A673 (cell line): ENCODE measurements at regions not wholly inside any gene's neighbourhood (a gene's known extent, or its start where the extent isn't known, plus 50 kb on each side); places are given as distances from the start of the nearest gene placed in this dataset.

ENCODE experiments used
- EZH2 ChIP-seq: fragments of 200-600 bp; sonication (generic); IDR thresholded peaks from 2 replicates; pipeline ENCODE4 v1.6.1; 2017; ENCODE audit warnings: borderline replicate concordance, low read depth, mild to moderate bottlenecking, mixed read lengths, antibody characterized with exemption, low read length; ENCODE audit not compliant: poor library complexity, severe bottlenecking
- TF ChIP-seq, protein P1 (sequence below): fragments of 300-800, 200-600 bp; sonication (generic); conservative IDR thresholded peaks from 2 replicates; pipeline ENCODE4 v1.5.1; 2017; ENCODE audit warnings: low read depth, mild to moderate bottlenecking, antibody characterized with exemption, low read length, moderate library complexity, mixed read lengths

DNA sequence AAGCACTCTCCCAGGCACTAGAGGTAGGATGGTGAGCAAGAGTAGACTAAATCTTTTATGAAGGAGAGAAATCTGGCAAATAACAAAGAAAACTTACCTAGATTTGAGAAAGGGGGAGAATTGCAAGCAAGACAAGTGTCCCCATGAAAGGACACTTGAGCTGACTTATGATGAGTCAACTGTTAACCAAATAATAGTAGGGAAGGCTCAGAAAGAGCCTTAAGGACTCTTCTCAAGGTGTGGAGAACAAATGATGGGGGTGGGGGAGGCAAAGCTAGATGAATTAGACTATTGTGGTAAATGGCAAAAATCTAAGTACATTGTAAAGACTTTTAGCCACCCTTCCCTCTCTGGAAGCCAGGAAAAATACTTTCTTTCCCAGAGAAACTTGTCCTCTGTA lies 77.6 kb upstream of the RASA1 start:
- TF ChIP-seq, protein P1, sequence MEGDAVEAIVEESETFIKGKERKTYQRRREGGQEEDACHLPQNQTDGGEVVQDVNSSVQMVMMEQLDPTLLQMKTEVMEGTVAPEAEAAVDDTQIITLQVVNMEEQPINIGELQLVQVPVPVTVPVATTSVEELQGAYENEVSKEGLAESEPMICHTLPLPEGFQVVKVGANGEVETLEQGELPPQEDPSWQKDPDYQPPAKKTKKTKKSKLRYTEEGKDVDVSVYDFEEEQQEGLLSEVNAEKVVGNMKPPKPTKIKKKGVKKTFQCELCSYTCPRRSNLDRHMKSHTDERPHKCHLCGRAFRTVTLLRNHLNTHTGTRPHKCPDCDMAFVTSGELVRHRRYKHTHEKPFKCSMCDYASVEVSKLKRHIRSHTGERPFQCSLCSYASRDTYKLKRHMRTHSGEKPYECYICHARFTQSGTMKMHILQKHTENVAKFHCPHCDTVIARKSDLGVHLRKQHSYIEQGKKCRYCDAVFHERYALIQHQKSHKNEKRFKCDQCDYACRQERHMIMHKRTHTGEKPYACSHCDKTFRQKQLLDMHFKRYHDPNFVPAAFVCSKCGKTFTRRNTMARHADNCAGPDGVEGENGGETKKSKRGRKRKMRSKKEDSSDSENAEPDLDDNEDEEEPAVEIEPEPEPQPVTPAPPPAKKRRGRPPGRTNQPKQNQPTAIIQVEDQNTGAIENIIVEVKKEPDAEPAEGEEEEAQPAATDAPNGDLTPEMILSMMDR = no peak
- no peak for TF ChIP-seq EZH2
